Nephron (organoid): ENCODE measurements at regions not wholly inside any gene's neighbourhood (a gene's known extent, or its start where the extent isn't known, plus 50 kb on each side); places are given as distances from the start of the nearest gene placed in this dataset.

Source experiments
- H3K27ac Mint-ChIP-seq, 3 experiments: 2 replicates each; pipeline ENCODE4 v1.8.0; 2020; ENCODE audit warnings: mixed read lengths in 3 of 3, mild to moderate bottlenecking in 2 of 3, moderate library complexity in 1 of 3
- H3K27me3 Mint-ChIP-seq: 2 replicates; pipeline ENCODE4 v1.8.0; 2021; ENCODE audit warnings: low read depth, mild to moderate bottlenecking, moderate library complexity, mixed read lengths
- H3K36me3 Mint-ChIP-seq: 2 replicates; pipeline ENCODE4 v1.8.0; 2020; ENCODE audit warnings: low read depth, mixed read lengths
- H3K4me1 Mint-ChIP-seq: 2 replicates; pipeline ENCODE4 v1.8.0; 2020; ENCODE audit warnings: mixed read lengths
- H3K4me3 Mint-ChIP-seq, 3 experiments: 2 replicates each; pipeline ENCODE4 v1.8.0; 2020; ENCODE audit warnings: mild to moderate bottlenecking in 3 of 3, mixed read lengths in 3 of 3, moderate library complexity in 2 of 3
- H3K9me3 Mint-ChIP-seq: 2 replicates; pipeline ENCODE4 v1.8.0; 2020; ENCODE audit warnings: mixed read lengths
- TF ChIP-seq, protein P1 (sequence below), 3 experiments: fragments of 200-600 bp; sonication (generic); IDR thresholded peaks; one replicate each; pipeline ENCODE4 v1.5.0; 2021; ENCODE audit warnings: antibody characterized with exemption in 3 of 3; ENCODE audit not compliant: unreplicated experiment in 3 of 3

DNA sequence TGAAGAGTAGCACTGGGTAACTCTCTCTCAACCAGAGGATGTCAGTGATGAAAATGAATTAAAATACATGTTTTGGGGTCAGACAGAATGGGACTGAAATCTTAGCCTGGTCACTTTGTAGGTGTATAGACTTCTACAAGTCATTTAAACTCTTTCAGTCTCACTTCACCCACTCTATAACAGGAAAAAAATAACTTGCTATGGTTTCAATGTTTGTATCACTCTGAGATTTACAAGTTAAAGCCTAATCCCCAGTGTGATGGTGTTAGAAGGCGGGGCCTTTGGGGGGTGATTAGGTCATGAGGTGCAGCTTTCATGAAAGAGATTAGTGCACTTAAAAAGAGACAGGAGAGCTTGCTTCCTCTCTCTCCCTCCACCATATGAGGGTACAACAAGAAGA lies 134.8 kb downstream of the INHBA start:
- peaks cover 8% of the 10 kb centered on the region for H3K27me3 Mint-ChIP-seq
- no peaks in the 10 kb centered on the region for H3K36me3 Mint-ChIP-seq
- H3K4me3 Mint-ChIP-seq, result no peak overlapping the region
- no peaks in the 10 kb centered on the region for H3K9me3 Mint-ChIP-seq
- TF ChIP-seq, protein P1, sequence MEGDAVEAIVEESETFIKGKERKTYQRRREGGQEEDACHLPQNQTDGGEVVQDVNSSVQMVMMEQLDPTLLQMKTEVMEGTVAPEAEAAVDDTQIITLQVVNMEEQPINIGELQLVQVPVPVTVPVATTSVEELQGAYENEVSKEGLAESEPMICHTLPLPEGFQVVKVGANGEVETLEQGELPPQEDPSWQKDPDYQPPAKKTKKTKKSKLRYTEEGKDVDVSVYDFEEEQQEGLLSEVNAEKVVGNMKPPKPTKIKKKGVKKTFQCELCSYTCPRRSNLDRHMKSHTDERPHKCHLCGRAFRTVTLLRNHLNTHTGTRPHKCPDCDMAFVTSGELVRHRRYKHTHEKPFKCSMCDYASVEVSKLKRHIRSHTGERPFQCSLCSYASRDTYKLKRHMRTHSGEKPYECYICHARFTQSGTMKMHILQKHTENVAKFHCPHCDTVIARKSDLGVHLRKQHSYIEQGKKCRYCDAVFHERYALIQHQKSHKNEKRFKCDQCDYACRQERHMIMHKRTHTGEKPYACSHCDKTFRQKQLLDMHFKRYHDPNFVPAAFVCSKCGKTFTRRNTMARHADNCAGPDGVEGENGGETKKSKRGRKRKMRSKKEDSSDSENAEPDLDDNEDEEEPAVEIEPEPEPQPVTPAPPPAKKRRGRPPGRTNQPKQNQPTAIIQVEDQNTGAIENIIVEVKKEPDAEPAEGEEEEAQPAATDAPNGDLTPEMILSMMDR (IDR thresholded peaks at IDR 0.05; ENCODE audit: unreplicated experiment in 3 of 3), result no peak
- H3K27ac Mint-ChIP-seq, result no peak overlapping the region
- peaks cover 9% of the 10 kb centered on the region for H3K4me1 Mint-ChIP-seq

GRCh38 chr7:41567731-41568114 lies 135.2 kb downstream of the INHBA start:
- H3K9me3 Mint-ChIP-seq, result no peaks in the 10 kb centered on the region
- TF ChIP-seq, protein P1 (IDR thresholded peaks at IDR 0.05; ENCODE audit: unreplicated experiment in 3 of 3), result no peak
- H3K36me3 Mint-ChIP-seq, result no peaks in the 10 kb centered on the region
- H3K27me3 Mint-ChIP-seq, result peaks cover 8% of the 10 kb centered on the region
- H3K27ac Mint-ChIP-seq, result no peak overlapping the region
- H3K4me3 Mint-ChIP-seq, result no peak overlapping the region
- peaks cover 9% of the 10 kb centered on the region for H3K4me1 Mint-ChIP-seq

DNA sequence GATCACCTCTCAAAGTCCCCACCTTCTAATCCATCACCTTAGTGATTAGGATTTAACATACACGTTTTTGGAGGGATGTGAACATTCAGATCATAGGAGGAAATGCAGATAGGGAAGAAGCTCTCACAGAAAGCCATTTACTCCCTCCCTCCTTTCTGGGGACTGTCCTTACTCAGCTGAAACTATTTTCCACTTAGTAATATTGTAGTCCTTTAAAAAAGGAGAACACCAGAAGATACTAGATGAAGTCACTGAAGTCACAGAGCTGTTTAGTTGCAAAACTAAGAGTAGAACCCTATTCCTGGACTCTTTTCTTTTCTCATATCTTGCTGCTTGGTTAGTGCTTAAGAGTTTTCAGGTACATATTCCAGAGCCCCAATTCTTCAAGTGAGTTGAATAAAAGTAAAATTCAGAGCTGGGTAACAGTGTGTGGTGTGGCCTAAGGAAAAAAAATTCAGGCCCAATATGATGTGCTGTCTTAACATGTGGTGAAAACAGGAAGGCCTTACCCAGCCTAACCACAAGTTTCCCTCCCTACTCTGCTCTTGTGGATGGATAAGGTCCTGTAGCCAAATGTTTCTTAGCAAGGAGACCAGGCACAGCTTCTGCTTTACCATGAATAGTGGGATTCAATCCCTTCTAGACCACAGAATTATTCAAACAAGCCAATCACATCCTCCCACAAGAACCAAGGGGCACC lies 135.7 kb downstream of the INHBA start:
- TF ChIP-seq, protein P1 (IDR thresholded peaks at IDR 0.05; ENCODE audit: unreplicated experiment in 3 of 3), result no peak
- peaks cover 8% of the 10 kb centered on the region for H3K27me3 Mint-ChIP-seq
- H3K27ac Mint-ChIP-seq, result no peak overlapping the region
- no peaks in the 10 kb centered on the region for H3K36me3 Mint-ChIP-seq
- no peak overlapping the region for H3K4me3 Mint-ChIP-seq
- H3K9me3 Mint-ChIP-seq, result no peaks in the 10 kb centered on the region
- peaks cover 9% of the 10 kb centered on the region for H3K4me1 Mint-ChIP-seq

DNA sequence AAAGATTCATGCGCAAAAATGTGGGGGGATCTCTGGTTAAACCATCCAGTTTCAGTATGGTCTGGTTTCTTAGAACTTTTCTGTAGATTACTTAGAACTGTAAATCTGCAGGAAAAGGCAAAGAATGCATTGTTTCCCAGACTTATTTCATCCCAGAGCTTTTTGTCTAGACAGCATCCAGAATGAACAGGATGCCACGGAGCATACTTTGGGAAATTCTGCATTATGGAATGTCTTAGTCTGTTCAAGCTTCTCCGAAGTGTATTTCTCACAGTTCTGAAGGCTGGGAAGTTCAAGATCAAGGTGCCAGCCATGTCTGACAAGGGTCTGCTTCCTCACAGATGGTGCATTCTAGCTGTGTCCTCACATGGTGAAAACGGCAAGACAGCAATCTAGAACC lies 136.3 kb downstream of the INHBA start:
- H3K27me3 Mint-ChIP-seq, result peaks cover 8% of the 10 kb centered on the region
- H3K27ac Mint-ChIP-seq, result no peak overlapping the region
- no peaks in the 10 kb centered on the region for H3K36me3 Mint-ChIP-seq
- H3K9me3 Mint-ChIP-seq, result no peaks in the 10 kb centered on the region
- TF ChIP-seq, protein P1 (IDR thresholded peaks at IDR 0.05; ENCODE audit: unreplicated experiment in 3 of 3), result no peak
- peaks cover 9% of the 10 kb centered on the region for H3K4me1 Mint-ChIP-seq
- H3K4me3 Mint-ChIP-seq, result no peak overlapping the region

DNA sequence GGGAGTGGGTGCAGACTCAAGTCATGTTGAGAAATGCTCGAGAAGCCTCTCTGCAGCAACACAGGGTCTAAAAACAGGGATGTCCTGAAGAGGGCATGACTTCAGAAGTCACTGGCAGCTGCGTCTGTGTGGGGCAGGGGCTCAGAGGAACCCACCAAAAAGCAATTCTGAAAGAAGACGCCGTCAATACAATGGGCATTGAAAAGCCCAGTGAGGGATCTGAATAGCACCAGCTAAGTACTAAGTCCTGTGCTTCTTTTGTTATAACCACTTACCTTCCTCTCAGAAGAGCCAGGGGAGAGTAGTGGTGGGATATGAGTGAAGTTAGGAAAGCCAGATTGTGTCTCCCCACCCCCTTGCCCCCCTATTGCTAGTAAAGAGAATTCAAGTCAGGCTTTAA lies 137.2 kb downstream of the INHBA start:
- TF ChIP-seq, protein P1 (IDR thresholded peaks at IDR 0.05; ENCODE audit: unreplicated experiment in 3 of 3), result no peak

GRCh38 chr7:41559426-41559825 lies 143.5 kb downstream of the INHBA start:
- peaks cover 12% of the 10 kb centered on the region for H3K4me1 Mint-ChIP-seq
- H3K4me3 Mint-ChIP-seq, result no peak overlapping the region
- TF ChIP-seq, protein P1 (IDR thresholded peaks at IDR 0.05; ENCODE audit: unreplicated experiment in 3 of 3), result no peak
- peaks cover 7% of the 10 kb centered on the region for H3K9me3 Mint-ChIP-seq
- H3K27ac Mint-ChIP-seq, result no peak overlapping the region
- no peaks in the 10 kb centered on the region for H3K36me3 Mint-ChIP-seq
- peaks cover 3% of the 10 kb centered on the region for H3K27me3 Mint-ChIP-seq

More for the DNA sequence above, 137.2 kb downstream of the INHBA start:
- H3K36me3 Mint-ChIP-seq, result no peaks in the 10 kb centered on the region
- no peaks in the 10 kb centered on the region for H3K9me3 Mint-ChIP-seq
- H3K27ac Mint-ChIP-seq, result no peak overlapping the region
- no peaks in the 10 kb centered on the region for H3K4me1 Mint-ChIP-seq
- no peak overlapping the region for H3K4me3 Mint-ChIP-seq
- H3K27me3 Mint-ChIP-seq, result peaks cover 8% of the 10 kb centered on the region
